Endothelial cell of umbilical vein (primary cell): ENCODE measurements at regions not wholly inside any gene's neighbourhood (a gene's known extent, or its start where the extent isn't known, plus 50 kb on each side); places are given as distances from the start of the nearest gene placed in this dataset.

ENCODE experiments used
- BruUV-seq: library from RNA; stranded (reverse); fragments of 400-500 nt; replicated peaks from 2 replicates; lab custom pipeline; 2021; lab: Mats Ljungman, UMichigan
- CTCF ChIA-PET: fragments of 300-600, 350-600 bp; sonication (Branson Sonifier 250); formaldehyde crosslinking; loops from one replicate; lab custom pipeline; 2021; ENCODE audit warnings: antibody characterized with exemption, inconsistent platforms; lab: Charles Lee
- POLR2A ChIA-PET: fragments of 300-600, 350-600 bp; sonication (Branson Sonifier 250); formaldehyde crosslinking; loops from one replicate; lab custom pipeline; 2021; ENCODE audit warnings: antibody characterized with exemption, inconsistent platforms; lab: Charles Lee
- DNase-seq: peaks from one replicate; pipeline ENCODE4 v3.0.0-alpha.2; 2011; ENCODE audit warnings: low read depth, low spot score
- FAIRE-seq: peaks from 2 replicates; lab custom pipeline; 2011; peaks lifted over from hg19 to GRCh38; lab: Jason Lieb, UNC
- H2AFZ ChIP-seq: 2 replicates; pipeline ENCODE4 v1.6.0; 2012; ENCODE audit warnings: low read depth, low read length, control low read depth, inconsistent platforms
- H3K27ac ChIP-seq: 2 replicates; pipeline ENCODE4 v1.5.1; 2011; ENCODE audit warnings: low read depth, mild to moderate bottlenecking, control low read depth, low read length, moderate library complexity; ENCODE audit not compliant: insufficient read depth
- H3K27me3 ChIP-seq, 2 experiments: 2 replicates each; pipeline versions ENCODE4 v1.6.0 to v1.6.1; 2011; ENCODE audit warnings: low read length in 2 of 2, mixed read lengths in 1 of 2; ENCODE audit not compliant: control insufficient read depth in 2 of 2, insufficient read depth in 2 of 2
- H3K36me3 ChIP-seq, 2 experiments: 2 replicates in 1 of 2; 3 replicates in 1 of 2; pipeline ENCODE4 v1.5.1; 2011; ENCODE audit warnings: low read length in 2 of 2, mild to moderate bottlenecking in 1 of 2, moderate library complexity in 1 of 2; ENCODE audit not compliant: control insufficient read depth in 2 of 2, insufficient read depth in 2 of 2; ENCODE audit errors: extremely low read depth in 1 of 2
- H3K4me1 ChIP-seq: 3 replicates; pipeline ENCODE4 v1.5.1; 2011; ENCODE audit warnings: mild to moderate bottlenecking, low read length; ENCODE audit not compliant: control insufficient read depth, insufficient read depth; ENCODE audit errors: extremely low read depth
- H3K4me2 ChIP-seq: 2 replicates; pipeline ENCODE4 v1.6.1; 2011; ENCODE audit warnings: low read length, control low read depth, mixed read lengths; ENCODE audit not compliant: insufficient read depth
- H3K4me3 ChIP-seq, 3 experiments: fragments of 200-600 bp in 1 of 3; sonication (generic), shearing (Covaris generic) in 1 of 3; replicated peaks in 1 of 3; 2 replicates each; pipeline ENCODE4 v1.5.1; 2011 to 2016; ENCODE audit warnings: control low read depth in 3 of 3, low read length in 3 of 3, mild to moderate bottlenecking in 2 of 3, inconsistent platforms in 1 of 3, low read depth in 1 of 3, moderate library complexity in 1 of 3; ENCODE audit not compliant: insufficient read depth in 1 of 3
- H3K79me2 ChIP-seq: 2 replicates; pipeline ENCODE4 v1.6.0; 2012; ENCODE audit warnings: low read length, inconsistent platforms; ENCODE audit not compliant: control insufficient read depth, insufficient read depth
- H3K9ac ChIP-seq: replicated peaks from 2 replicates; pipeline ENCODE3; 2011; ENCODE audit warnings: low read length, control low read depth; ENCODE audit not compliant: insufficient read depth; ENCODE audit errors: extremely low read depth
- H3K9me1 ChIP-seq: replicated peaks from 3 replicates; pipeline ENCODE4 v1.6.0; 2011; ENCODE audit warnings: mild to moderate bottlenecking, low read length; ENCODE audit not compliant: control insufficient read depth, insufficient read depth; ENCODE audit errors: extremely low read depth
- H3K9me3 ChIP-seq: replicated peaks from 2 replicates; pipeline ENCODE4 v1.5.1; 2012; ENCODE audit warnings: low read length, inconsistent platforms; ENCODE audit not compliant: control insufficient read depth, insufficient read depth
- H4K20me1 ChIP-seq: replicated peaks from 2 replicates; pipeline ENCODE3; 2011; ENCODE audit warnings: mild to moderate bottlenecking, low read length; ENCODE audit not compliant: control insufficient read depth, insufficient read depth; ENCODE audit errors: extremely low read depth
- CTCF ChIP-seq, 2 donors: IDR thresholded peaks; 1 replicate in 1 of 2; 2 replicates in 1 of 2; pipeline ENCODE4 v1.5.1; 2011; ENCODE audit warnings: low read length in 2 of 2, mild to moderate bottlenecking in 2 of 2, moderate library complexity in 2 of 2, control low read depth in 1 of 2, inconsistent platforms in 1 of 2, low read depth in 1 of 2; ENCODE audit not compliant: insufficient read depth in 1 of 2; ENCODE audit errors: extremely low read depth in 1 of 2
- JUN ChIP-seq: IDR thresholded peaks from 2 replicates; pipeline ENCODE4 v1.6.1; 2011; ENCODE audit warnings: borderline replicate concordance, low read depth; ENCODE audit not compliant: insufficient read length, insufficient read depth
- MYC ChIP-seq: IDR thresholded peaks from one replicate; pipeline ENCODE4 v1.6.1; 2011; ENCODE audit warnings: mild to moderate bottlenecking, low read depth, low read length
- POLR2AphosphoS5 ChIP-seq: IDR thresholded peaks from 2 replicates; pipeline ENCODE4 v1.6.1; 2012; ENCODE audit warnings: low read depth, mild to moderate bottlenecking, control low read depth, low read length, moderate library complexity; ENCODE audit not compliant: insufficient read depth
- dilution Hi-C: fragments of 300-500 bp; cut with MboI; formaldehyde crosslinking; loops from one replicate; pipeline ENCODE4 v1.15.0; 2019; ENCODE audit warnings: low sequenced_read_pairs; ENCODE audit not compliant: extremely low pct_ligation_motif_present
- intact Hi-C: fragments of 100-400 bp; cut with micrococcal nuclease; formaldehyde crosslinking; loops from one replicate; pipeline ENCODE4 v1.10.0; 2022

- dilution Hi-C loops: no loop called here
- H3K4me1 ChIP-seq: no peaks in the 10 kb centered on the region
- DNase-seq: no peak
- no peaks in the 10 kb centered on the region for H3K9me1 ChIP-seq
- H4K20me1 ChIP-seq: no peaks in the 10 kb centered on the region
- no peaks in the 10 kb centered on the region for H3K36me3 ChIP-seq
- TF ChIP-seq CTCF (IDR thresholded peaks at IDR 0.05; ENCODE audit: extremely low read depth in 1 of 2, insufficient read depth in 1 of 2, low read depth in 1 of 2, low read length in 2 of 2) (no peak), MYC (no peak), JUN (no peak), POLR2AphosphoS5 (no peak)
- no peak overlapping the region for H3K4me3 ChIP-seq
- H3K9me3 ChIP-seq: no peaks in the 10 kb centered on the region
- no peak overlapping the region for H3K27ac ChIP-seq
- ChIA-PET POLR2A (no interaction called here), CTCF (interaction anchor here (1.1 kb wide), 1 partner anchor 15 kb away, joined by 3 read pairs; no protein-coding TSS in a partner anchor)
- no peaks in the 10 kb centered on the region for H3K79me2 ChIP-seq
- no peak overlapping the region for H3K9ac ChIP-seq
- H2AFZ ChIP-seq: no peak overlapping the region
- intact Hi-C loops: no loop called here
- FAIRE-seq: no peak
- no TSS peak for BruUV-seq
- H3K4me2 ChIP-seq: no peak overlapping the region
- no peaks in the 10 kb centered on the region for H3K27me3 ChIP-seq
These were observed 89.9 kb upstream of the PTCH1 start for GRCh38 chr9:95606489-95607350.
